ENCODE measurements at regions not wholly inside any gene's neighbourhood (a gene's known extent, or its start where the extent isn't known, plus 50 kb on each side); places are given as distances from the start of the nearest gene placed in this dataset.

GRCh38 chr4:110352670-110353442, 123.1 kb upstream of the ENPEP start:
- no peak for TF ChIP-seq CTCF (IDR thresholded peaks at IDR 0.05)
- TF ChIP-seq POLR2A (IDR thresholded peaks at IDR 0.05) = no peak
- TF ChIP-seq POLR2AphosphoS5 (IDR thresholded peaks at IDR 0.05) = no peak
